ENCODE measurements at regions not wholly inside any gene's neighbourhood (a gene's known extent, or its start where the extent isn't known, plus 50 kb on each side); places are given as distances from the start of the nearest gene placed in this dataset.

GRCh38 chr4:23149815-23150214, 457.1 kb downstream of the GBA3 start:
- Mint-ChIP-seq H3K4me3 (no peak overlapping the region), H3K4me1 (no peaks in the 10 kb centered on the region)
- no peak for ATAC-seq (replicated peaks; ENCODE audit: extremely low read depth, poor library complexity, severe bottlenecking)

DNA sequence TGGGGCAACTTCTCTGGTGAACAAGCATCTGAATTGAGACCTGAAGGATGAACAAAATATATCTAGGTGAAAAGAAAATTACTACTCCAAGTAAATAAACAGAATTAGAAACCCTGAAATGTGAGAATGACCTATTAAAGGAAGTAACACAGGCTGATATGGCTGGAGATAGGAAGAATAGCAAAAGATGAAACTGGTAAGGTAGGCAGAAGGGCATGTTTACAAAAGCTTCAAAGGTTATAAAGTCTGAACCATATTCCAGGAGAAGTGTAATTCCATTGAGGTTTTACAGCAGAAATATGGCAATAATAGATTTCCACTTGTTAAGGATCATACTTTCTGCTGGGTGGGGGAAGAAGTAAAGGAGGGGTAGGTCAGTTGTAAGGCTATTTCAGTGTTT, 452.0 kb downstream of the GBA3 start:
- Mint-ChIP-seq H3K27me3 (no peaks in the 10 kb centered on the region), H3K9me3 (no peaks in the 10 kb centered on the region), H3K27ac (ENCODE audit: low read depth) (no peak overlapping the region), H3K36me3 (ENCODE audit: insufficient read depth) (no peaks in the 10 kb centered on the region), H3K4me3 (no peak overlapping the region), H3K4me1 (no peaks in the 10 kb centered on the region)
- DNase-seq (ENCODE audit: low spot score in 2 of 2) (no peak), ATAC-seq (replicated peaks; ENCODE audit: extremely low read depth, poor library complexity, severe bottlenecking) (no peak)

More at GRCh38 chr4:23149815-23150214, 457.1 kb downstream of the GBA3 start:
- no peak for DNase-seq (ENCODE audit: low spot score in 2 of 2)
- no peak overlapping the region for H3K27ac Mint-ChIP-seq (ENCODE audit: low read depth)
- peaks cover under 1% of the 10 kb centered on the region for H3K9me3 Mint-ChIP-seq
- H3K27me3 Mint-ChIP-seq: no peaks in the 10 kb centered on the region
- H3K36me3 Mint-ChIP-seq (ENCODE audit: insufficient read depth): no peaks in the 10 kb centered on the region

DNA sequence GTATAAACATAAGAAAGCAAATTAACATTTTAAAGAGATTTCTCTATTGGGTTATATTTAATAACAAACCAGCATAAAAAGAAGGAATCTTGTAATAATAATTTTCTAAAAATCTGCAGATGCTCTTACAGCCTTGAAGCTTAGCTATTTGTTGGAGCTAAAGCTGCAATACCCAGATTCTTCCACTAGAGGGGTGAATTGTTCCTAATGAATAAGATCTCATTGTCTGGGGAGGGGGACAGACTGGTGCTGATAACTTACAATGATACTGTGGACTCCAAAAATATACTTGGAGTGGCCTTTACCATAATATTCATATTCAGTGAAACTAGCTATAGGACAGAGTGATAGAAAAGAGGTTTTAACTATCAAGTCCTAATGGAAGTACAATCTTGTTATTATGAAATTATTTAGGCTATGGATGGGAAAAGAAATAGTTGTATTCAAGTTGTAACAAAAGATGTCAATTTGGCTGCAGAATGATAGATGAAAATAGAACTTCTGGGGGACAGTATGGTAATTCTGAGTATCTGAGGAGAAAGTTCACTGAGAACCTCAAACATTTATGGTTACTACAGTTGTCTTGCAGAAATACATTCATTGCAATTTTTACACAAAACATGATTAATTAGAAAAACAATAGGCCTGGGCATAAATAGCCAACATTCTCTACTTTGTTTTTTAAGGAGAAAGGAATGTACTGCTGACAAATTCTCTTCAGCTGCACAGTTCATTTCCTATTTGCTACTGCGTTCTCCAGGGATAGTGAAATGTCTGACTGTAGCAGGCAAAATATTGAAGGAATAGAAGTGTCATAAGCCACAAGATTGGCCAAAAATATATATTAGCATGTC, 443.3 kb downstream of the GBA3 start:
- no peak overlapping the region for H3K4me3 Mint-ChIP-seq
- H3K27me3 Mint-ChIP-seq: no peaks in the 10 kb centered on the region
- no peaks in the 10 kb centered on the region for H3K36me3 Mint-ChIP-seq (ENCODE audit: insufficient read depth)
- no peaks in the 10 kb centered on the region for H3K4me1 Mint-ChIP-seq
- H3K9me3 Mint-ChIP-seq: no peaks in the 10 kb centered on the region
- no peak for DNase-seq (ENCODE audit: low spot score in 2 of 2)
- ATAC-seq (replicated peaks; ENCODE audit: extremely low read depth, poor library complexity, severe bottlenecking): no peak
- no peak overlapping the region for H3K27ac Mint-ChIP-seq (ENCODE audit: low read depth)

DNA sequence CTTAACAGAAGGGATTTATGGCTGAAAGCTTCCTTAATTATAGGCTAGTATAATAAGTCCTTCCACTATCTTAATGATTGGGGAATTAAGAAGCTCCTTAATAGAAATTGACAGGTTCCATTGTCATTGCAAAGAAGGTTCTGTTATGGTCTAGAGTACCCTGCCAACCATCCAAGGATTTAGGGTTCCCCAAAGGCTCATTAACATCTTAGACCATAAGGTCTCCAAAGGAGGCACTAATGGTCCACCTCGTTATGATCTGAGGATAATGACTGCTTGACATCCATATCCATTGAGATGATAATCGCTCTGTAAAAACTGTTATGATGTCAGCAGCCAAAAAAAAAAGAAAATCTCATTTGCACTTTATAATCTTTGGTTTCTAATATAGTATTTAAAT, 441.6 kb downstream of the GBA3 start:
- no peak for ATAC-seq (replicated peaks; ENCODE audit: extremely low read depth, poor library complexity, severe bottlenecking)
- Mint-ChIP-seq H3K4me1 (no peaks in the 10 kb centered on the region), H3K36me3 (ENCODE audit: insufficient read depth) (no peaks in the 10 kb centered on the region), H3K27me3 (no peaks in the 10 kb centered on the region), H3K27ac (ENCODE audit: low read depth) (no peak overlapping the region), H3K9me3 (peaks cover 5% of the 10 kb centered on the region), H3K4me3 (no peak overlapping the region)
- no peak for DNase-seq (ENCODE audit: low spot score in 2 of 2)

GRCh38 chr4:23130845-23131244, 438.1 kb downstream of the GBA3 start:
- DNase-seq (ENCODE audit: low spot score in 2 of 2): no peak
- Mint-ChIP-seq H3K9me3 (peaks cover 20% of the 10 kb centered on the region), H3K4me3 (no peak overlapping the region), H3K4me1 (no peaks in the 10 kb centered on the region), H3K36me3 (ENCODE audit: insufficient read depth) (no peaks in the 10 kb centered on the region), H3K27ac (ENCODE audit: low read depth) (no peak overlapping the region), H3K27me3 (no peaks in the 10 kb centered on the region)
- ATAC-seq (replicated peaks; ENCODE audit: extremely low read depth, poor library complexity, severe bottlenecking): no peak

GRCh38 chr4:23125118-23125517, 432.4 kb downstream of the GBA3 start:
- no peak overlapping the region for H3K4me3 Mint-ChIP-seq
- ATAC-seq (replicated peaks; ENCODE audit: extremely low read depth, poor library complexity, severe bottlenecking) (no peak), DNase-seq (ENCODE audit: low spot score in 2 of 2) (no peak)
- H3K36me3 Mint-ChIP-seq (ENCODE audit: insufficient read depth): no peaks in the 10 kb centered on the region
- no peaks in the 10 kb centered on the region for H3K4me1 Mint-ChIP-seq
- H3K9me3 Mint-ChIP-seq: peaks cover 31% of the 10 kb centered on the region
- H3K27me3 Mint-ChIP-seq: no peaks in the 10 kb centered on the region
- no peak overlapping the region for H3K27ac Mint-ChIP-seq (ENCODE audit: low read depth)

DNA sequence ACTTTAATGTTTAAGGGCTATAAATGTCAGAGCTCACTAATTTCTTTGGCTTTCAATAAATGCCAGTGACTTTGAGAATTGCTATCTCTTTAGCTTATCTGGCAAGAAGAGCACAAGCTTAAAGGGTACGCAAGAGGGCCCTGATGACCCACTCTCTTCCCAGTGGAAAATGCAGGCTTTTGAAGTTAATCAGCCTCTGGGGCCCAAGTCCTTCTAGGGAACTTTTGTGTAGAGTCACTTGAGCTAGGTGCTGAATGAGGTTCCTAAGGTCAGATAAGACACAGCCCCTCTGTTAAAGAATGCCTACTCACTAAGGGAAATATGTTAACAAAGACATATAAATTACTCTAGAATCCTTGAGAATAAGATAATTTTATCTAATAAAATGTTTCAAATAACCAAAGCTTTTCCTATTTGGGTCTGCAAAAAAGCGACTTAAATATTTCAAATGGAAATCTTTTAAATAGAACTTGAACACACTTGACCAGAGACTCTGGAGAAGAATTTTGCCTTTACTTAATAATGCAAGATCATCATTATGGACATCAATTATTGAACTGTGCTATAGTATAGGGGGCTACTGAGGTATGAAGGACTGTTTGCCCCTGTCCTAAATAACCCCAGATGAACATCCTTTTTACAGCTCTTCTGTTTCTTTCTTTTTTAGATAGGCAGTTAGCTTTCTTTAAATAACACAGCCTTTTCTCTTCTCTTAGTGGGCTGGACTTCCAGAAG, 430.1 kb downstream of the GBA3 start:
- H3K9me3 Mint-ChIP-seq: peaks cover 18% of the 10 kb centered on the region
- H3K4me3 Mint-ChIP-seq: no peak overlapping the region
- no peak for DNase-seq (ENCODE audit: low spot score in 2 of 2)
- no peaks in the 10 kb centered on the region for H3K36me3 Mint-ChIP-seq (ENCODE audit: insufficient read depth)
- no peak for ATAC-seq (replicated peaks; ENCODE audit: extremely low read depth, poor library complexity, severe bottlenecking)
- H3K27me3 Mint-ChIP-seq: no peaks in the 10 kb centered on the region
- no peaks in the 10 kb centered on the region for H3K4me1 Mint-ChIP-seq
- no peak overlapping the region for H3K27ac Mint-ChIP-seq (ENCODE audit: low read depth)

GRCh38 chr4:23120374-23120773, 427.6 kb downstream of the GBA3 start:
- Mint-ChIP-seq H3K4me3 (no peak overlapping the region), H3K27ac (ENCODE audit: low read depth) (no peak overlapping the region), H3K27me3 (no peaks in the 10 kb centered on the region), H3K9me3 (peaks cover 23% of the 10 kb centered on the region), H3K4me1 (no peaks in the 10 kb centered on the region), H3K36me3 (ENCODE audit: insufficient read depth) (no peaks in the 10 kb centered on the region)
- ATAC-seq (replicated peaks; ENCODE audit: extremely low read depth, poor library complexity, severe bottlenecking): no peak
- no peak for DNase-seq (ENCODE audit: low spot score in 2 of 2)

- Mint-ChIP-seq H3K9me3 (peaks cover 25% of the 10 kb centered on the region), H3K4me1 (no peaks in the 10 kb centered on the region), H3K4me3 (no peak overlapping the region), H3K27ac (ENCODE audit: low read depth) (no peak overlapping the region), H3K36me3 (ENCODE audit: insufficient read depth) (no peaks in the 10 kb centered on the region), H3K27me3 (no peaks in the 10 kb centered on the region)
- no peak for ATAC-seq (replicated peaks; ENCODE audit: extremely low read depth, poor library complexity, severe bottlenecking)
- DNase-seq (ENCODE audit: low spot score in 2 of 2): no peak
Measured at GRCh38 chr4:23117826-23118225, 425.1 kb downstream of the GBA3 start.

GRCh38 chr4:23114538-23114937, 421.8 kb downstream of the GBA3 start:
- no peaks in the 10 kb centered on the region for H3K27me3 Mint-ChIP-seq
- no peaks in the 10 kb centered on the region for H3K4me1 Mint-ChIP-seq
- no peak overlapping the region for H3K27ac Mint-ChIP-seq (ENCODE audit: low read depth)
- ATAC-seq (replicated peaks; ENCODE audit: extremely low read depth, poor library complexity, severe bottlenecking) (no peak), DNase-seq (ENCODE audit: low spot score in 2 of 2) (no peak)
- peaks cover 33% of the 10 kb centered on the region for H3K9me3 Mint-ChIP-seq
- H3K4me3 Mint-ChIP-seq: no peak overlapping the region
- no peaks in the 10 kb centered on the region for H3K36me3 Mint-ChIP-seq (ENCODE audit: insufficient read depth)

GRCh38 chr4:23113104-23113503, 420.4 kb downstream of the GBA3 start:
- no peak for ATAC-seq (replicated peaks; ENCODE audit: extremely low read depth, poor library complexity, severe bottlenecking)
- Mint-ChIP-seq H3K27me3 (no peaks in the 10 kb centered on the region), H3K36me3 (ENCODE audit: insufficient read depth) (no peaks in the 10 kb centered on the region), H3K4me3 (no peak overlapping the region), H3K9me3 (peaks cover 33% of the 10 kb centered on the region), H3K27ac (ENCODE audit: low read depth) (no peak overlapping the region), H3K4me1 (no peaks in the 10 kb centered on the region)
- no peak for DNase-seq (ENCODE audit: low spot score in 2 of 2)

- no peaks in the 10 kb centered on the region for H3K4me1 Mint-ChIP-seq
- no peak overlapping the region for H3K27ac Mint-ChIP-seq (ENCODE audit: low read depth)
Measured at GRCh38 chr4:23106516-23106915, 413.8 kb downstream of the GBA3 start.

DNA sequence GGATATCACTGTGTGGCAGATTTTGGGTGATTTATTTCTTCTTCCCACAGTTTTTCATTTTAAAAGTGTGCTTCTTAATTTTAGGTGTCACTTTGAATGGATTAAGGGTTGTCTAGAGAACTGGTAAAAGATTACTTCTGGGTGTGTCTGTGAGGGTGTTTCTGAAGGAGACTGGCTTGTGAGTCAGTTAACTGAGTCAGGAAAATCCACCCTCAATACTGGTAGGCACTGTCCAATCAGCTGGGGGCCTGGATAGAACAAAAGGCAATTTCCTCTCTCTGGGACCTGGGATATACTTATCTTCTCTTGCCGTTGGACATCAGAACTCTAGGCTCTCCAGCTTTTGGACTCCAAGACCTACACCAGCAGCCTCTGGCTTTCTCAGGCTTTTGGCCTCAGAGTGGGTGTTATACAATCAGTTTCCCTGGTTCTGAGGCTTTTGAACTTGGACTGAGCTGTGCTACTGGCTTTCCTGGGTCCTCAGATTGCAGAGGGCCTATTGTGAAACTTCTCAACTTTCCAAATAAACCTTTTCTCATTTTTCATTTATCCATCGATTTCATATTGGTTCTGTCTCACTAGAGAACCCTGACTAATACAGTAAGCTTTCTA, 413.1 kb downstream of the GBA3 start:
- no peak for ATAC-seq (replicated peaks; ENCODE audit: extremely low read depth, poor library complexity, severe bottlenecking)
- H3K27ac Mint-ChIP-seq (ENCODE audit: low read depth): no peak overlapping the region
- H3K4me3 Mint-ChIP-seq: no peak overlapping the region
- no peaks in the 10 kb centered on the region for H3K27me3 Mint-ChIP-seq
- H3K4me1 Mint-ChIP-seq: no peaks in the 10 kb centered on the region
- no peaks in the 10 kb centered on the region for H3K36me3 Mint-ChIP-seq (ENCODE audit: insufficient read depth)
- H3K9me3 Mint-ChIP-seq: peaks cover 24% of the 10 kb centered on the region
- no peak for DNase-seq (ENCODE audit: low spot score in 2 of 2)

More at GRCh38 chr4:23106516-23106915, 413.8 kb downstream of the GBA3 start:
- H3K27me3 Mint-ChIP-seq: no peaks in the 10 kb centered on the region
- no peak for DNase-seq (ENCODE audit: low spot score in 2 of 2)
- peaks cover 26% of the 10 kb centered on the region for H3K9me3 Mint-ChIP-seq
- no peaks in the 10 kb centered on the region for H3K36me3 Mint-ChIP-seq (ENCODE audit: insufficient read depth)
- ATAC-seq (replicated peaks; ENCODE audit: extremely low read depth, poor library complexity, severe bottlenecking): no peak
- H3K4me3 Mint-ChIP-seq: no peak overlapping the region

Data from central memory CD8-positive, alpha-beta T cell (primary cell).